Activated CD4-positive, CD25-positive, alpha-beta regulatory T cell treated with anti-CD3 and anti-CD28 coated beads, Interleukin-2, amount 50 U/mL, for 24 hours (primary cell): ENCODE measurements at regions not wholly inside any gene's neighbourhood (a gene's known extent, or its start where the extent isn't known, plus 50 kb on each side); places are given as distances from the start of the nearest gene placed in this dataset.

Experiments
- ATAC-seq, 2 donors: fragments of 150-1000 bp; cut with Tn5 transposase; one replicate each; pipeline ENCODE4 v1.10.0; 2021; ENCODE audit warnings: mild to moderate bottlenecking in 1 of 2, moderate library complexity in 1 of 2

DNA sequence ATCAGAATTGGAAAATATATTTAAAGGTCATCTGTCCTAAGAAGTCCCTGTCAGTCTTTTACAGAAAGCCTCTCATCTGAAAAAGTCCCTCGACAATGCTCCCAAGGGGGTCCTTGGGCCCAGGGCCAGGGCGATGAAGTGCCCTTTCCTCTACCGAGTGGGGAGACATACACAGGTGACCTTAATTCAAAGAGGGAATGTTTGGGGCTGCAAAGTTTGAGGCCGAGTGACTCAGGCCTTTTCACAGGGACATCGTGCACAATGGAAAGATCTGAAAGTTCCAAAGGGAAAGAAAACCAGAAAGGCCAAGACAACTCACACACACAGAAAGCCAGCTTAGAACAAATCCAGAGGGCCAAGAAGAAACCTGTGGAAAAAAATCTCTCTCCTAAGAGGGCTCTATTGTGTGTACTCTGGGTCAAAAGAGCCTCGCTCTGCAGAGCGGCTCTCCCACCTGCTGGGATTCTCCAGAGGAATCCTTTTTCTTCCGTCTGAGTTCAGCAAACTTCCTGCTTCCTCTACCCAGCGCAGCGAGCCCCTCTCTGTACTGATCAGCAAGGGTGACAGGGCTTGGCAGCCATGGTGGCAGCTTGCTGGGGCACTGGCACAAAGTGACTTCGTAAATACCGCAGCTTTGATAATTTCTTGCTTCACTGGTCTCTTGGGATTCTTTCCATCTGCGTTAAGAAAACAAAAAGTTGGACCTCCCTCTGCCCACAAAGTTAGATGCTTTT is 259.1 kb downstream of the OPA1 start:
- ATAC-seq = no peak

DNA sequence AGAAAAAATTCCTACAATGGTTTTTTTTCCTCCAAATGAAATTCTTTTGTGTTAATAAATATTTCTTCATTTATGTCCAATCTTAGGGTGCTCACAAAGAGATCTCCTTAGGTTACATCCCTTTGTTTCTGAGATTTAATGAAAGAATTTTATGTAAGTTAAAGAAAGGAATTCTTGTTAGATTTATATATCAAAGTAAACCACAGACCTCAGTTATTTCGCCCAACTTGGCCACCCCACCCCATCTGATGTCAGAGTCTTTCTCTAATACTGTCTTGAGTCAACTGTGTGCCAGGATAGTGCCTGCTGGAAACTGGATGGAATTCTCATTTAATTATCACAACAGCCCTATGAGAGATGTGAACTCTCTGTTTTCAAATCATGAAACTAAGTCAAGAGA is 259.9 kb downstream of the OPA1 start:
- no peak for ATAC-seq

DNA sequence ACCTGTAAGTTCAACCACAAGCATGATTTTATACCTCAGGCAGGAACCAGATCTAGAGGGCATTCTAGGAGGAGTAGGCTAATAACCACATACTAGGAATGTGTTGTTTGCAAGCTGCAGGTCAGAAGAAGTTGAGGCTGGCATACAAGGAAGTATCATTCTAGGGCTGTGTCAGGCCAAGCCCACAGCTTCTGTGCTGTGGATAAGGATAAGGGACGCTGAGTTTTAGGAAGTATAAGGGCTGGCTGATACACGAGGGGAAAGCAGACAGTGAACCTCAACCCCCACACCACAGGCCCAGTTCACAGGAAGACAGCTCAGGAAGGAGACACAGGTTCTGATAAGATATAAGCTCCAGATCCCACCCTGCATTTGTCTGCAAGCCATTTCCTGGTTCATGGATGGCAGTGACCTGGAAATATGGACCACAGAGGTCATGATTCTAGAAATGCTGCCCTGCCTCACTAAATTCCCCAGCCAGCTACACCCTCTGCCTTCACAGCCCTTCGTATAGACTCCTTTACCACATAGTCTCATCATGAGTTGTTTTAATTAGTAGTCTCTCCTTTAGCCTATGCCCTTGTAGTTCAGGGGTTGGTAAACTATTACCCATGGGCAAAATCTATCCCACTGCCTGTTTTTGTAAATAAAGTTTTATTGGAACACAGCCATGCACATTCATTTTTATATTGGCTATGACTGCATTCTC is 260.7 kb downstream of the OPA1 start:
- no peak for ATAC-seq

DNA sequence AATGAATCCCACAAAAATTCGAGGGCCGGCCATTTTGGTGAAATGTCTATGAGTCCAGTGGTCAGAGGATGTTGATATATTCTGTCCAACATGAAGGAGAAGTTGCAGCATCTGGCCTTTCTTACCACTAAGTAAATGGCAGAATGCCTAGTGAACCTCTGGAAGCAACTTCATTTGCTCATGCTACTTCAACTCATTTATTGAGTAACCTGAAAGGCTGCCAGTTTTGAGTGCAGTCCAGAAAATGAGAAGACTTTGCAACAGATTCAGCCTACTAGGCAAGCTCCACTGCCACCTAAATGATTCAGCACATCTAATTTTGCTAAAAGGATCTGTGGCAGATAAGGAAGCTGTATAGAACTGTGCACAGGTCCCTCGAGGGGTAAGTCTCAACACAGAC is 265.0 kb downstream of the OPA1 start:
- ATAC-seq = no peak

DNA sequence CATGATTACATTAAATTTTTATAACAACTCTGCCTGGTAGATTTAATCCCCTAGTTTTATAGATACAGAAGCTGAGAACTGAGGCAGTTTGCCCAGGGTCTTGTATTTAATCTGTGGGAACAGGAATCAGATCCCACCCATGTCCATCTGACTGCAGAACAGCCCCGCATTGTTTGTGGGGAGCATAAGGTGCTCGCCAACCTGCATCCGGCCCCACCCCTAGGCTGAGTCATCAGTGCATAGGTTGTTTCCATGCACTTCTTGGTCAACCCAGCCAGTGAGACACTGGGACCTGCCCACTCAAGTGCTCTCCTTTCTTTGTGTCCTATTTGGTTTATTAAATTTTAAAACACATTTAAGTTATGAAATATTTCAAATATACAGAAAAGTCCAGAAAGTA is 266.2 kb downstream of the OPA1 start:
- ATAC-seq = no peak

DNA sequence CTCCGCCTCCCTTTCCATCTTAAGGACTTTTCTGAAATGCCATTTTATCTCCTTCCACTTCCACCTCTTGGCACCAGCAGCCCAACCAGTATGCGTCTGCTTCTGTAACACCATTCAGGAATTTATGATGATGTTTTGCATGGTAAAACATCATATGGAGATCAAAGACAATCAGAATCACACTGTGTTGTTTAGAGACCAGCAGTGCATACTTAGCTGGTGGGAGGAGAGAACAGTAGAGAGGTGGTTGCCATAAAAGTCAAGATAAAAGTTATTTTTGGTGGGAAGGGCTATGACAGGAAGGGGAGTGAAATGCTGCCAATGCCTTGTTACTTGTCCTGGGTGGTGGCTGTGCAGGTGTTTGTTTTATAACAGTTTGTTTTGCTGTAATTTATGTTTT is 268.0 kb downstream of the OPA1 start:
- no peak for ATAC-seq

DNA sequence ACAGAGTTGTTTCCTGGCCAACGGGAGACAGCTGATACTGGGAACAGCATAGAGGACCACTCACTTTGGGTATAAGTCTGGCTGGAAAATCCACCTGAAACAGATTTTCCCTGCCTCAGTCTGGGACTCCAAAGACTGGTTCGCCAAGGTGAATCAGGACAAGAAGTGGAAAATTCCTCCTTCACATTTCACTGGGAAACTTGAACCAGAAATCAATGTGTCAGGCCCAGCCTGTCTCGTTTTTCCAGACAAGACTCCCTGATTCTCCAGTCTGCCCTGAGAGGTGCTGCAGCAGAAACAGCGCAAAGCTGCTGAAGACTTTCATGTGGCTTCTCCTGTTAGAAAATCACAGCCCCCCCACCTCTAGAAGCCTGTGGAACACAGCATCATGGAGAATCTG is 269.8 kb downstream of the OPA1 start:
- no peak for ATAC-seq

DNA sequence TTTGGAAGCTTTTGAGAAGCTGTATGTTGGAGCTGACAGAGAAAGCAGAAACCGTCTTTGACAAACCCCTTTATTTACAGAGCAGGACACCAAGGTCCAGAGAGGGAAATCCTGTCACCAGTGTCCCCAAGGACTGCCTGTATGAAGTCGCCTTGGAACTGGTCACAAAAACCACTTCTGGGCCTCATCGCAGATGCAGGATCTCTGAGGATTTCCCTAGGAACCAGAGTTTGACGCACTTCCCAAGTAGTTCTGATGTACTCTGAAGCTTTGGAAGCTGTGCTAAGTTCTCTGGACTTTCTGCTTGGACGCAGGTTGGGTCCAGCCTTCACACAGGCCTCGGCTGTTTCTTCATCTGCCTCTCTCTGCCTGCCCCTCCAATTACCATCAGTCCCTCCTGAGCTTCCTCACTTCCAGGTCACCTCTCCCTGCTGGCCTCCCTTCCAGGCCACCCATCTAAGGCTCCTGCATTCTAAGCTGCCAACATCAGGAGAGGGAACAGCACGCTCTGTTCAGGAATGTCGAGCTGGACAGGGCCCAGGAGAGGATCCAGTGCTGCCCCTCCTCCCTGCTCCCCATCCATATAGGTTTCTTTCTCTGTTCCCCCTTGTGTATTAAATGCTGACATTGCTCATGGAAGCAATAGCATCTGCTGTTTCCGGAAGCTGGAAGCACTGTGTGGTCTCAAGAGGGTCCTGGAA is 270.8 kb downstream of the OPA1 start:
- ATAC-seq = no peak

DNA sequence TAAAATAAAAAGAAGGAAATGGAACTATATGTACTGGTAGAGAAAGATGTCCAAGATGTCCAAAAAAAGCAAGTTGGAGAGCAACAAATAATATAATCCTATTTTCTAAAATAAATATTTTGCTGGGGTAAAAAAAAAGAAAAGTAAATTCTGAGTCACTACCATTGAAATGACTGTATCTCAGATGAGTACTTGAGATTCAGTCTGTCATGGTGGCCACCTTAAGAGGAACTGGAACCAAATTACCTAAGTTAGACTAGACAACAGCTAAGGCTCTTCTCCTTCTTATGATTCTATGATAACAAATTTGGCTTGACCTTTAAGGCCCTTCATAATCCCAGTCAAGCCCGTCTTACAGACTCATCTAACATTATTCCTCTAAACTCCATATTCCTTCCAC is 270.6 kb upstream of the HES1 start:
- peak; percentile 47 to 75 for ATAC-seq

DNA sequence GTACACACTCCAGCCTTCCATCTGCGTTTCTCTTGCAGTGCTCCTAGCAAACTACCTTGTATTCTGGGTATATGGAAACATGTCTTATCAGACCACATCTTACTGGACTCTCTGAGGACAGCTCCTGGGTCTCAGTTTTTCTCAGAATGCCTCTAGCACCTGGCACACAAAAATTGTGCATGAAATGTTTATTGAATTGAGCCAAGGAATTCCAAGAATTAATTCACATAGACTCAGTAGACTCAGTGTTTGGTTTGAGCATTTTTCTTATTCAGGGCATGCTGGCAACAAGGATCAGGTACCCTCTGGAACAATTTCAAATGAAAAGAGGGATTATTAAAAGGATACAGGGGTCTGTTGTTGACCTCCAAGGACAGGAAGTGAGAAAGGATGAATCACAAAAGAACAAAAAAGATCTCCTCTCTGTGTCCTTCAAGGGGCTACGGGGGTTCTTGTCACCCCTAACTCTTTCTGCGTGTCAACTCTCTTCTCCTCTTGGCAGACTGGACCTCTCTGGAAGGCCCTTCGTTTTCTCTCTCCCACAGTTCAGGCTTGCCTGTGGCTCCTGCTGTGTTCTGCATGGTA is 270.0 kb upstream of the HES1 start:
- no peak for ATAC-seq

DNA sequence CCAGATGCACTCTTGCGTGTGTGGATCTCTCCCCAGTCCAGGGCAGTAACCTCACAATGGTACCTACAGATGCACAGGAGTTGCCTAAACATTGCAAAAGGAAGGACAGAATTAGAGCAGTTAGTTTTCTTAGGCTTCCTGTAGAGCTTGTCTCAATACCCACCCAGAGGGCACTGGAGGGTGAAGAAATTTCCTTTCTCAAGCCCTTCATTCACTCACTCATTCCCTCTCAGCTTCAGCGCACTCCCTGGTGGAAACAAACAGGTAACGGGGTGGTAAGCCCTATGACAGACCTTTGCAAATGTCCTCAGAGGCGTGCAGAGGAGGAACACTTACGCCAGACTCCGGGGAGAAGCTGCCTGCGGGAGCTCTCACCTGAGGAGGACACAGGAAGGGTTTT is 267.4 kb upstream of the HES1 start:
- no peak for ATAC-seq

DNA sequence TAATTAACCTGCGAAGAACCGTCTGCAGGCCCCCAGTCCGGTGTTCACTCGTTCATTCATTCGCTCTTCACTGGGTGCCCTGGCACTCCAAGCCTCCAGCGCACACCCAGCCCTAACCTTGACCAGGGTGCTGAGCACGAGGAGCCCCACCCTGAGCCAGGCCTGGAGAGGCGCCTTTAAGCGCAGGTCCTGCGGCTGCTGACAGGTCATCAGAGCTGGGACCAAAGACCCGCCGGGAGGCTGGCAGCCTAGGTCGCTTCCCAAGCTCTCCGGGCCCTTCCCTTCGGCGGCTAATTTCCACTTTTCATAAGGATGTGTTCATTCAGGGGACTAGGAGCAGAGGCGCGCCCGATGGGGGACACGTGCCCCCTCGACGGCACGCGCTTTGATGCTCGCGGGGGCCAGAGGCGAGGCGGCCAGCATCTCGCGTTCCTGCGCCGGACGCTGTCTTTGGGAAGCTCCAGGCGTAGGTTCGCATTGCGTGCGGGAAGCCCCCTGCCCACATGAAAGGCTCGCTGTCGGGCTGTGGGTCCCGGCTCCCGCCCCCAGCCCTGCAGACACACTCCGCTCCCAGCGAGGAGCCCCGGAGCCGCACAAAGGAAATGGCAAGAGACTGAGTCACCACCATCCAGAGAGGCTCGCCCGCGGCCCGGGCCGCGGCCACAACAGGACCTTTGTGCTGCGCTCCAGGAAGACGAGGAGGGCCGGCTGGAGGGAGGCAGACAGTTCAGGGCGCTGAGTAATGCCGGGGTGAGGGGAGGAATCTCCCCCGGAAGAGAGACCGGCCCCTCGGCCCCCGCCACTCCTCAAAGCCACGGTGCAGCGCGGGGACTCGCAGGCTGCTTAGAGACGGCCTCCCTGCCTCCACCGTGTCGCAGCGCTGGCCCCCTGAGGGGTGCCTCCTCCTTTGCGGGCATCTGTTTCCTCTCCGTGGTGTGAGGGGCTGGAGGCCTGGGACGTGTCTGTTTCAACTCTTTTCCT is 266.4 kb upstream of the HES1 start:
- ATAC-seq = peak; percentile 25 to 49

DNA sequence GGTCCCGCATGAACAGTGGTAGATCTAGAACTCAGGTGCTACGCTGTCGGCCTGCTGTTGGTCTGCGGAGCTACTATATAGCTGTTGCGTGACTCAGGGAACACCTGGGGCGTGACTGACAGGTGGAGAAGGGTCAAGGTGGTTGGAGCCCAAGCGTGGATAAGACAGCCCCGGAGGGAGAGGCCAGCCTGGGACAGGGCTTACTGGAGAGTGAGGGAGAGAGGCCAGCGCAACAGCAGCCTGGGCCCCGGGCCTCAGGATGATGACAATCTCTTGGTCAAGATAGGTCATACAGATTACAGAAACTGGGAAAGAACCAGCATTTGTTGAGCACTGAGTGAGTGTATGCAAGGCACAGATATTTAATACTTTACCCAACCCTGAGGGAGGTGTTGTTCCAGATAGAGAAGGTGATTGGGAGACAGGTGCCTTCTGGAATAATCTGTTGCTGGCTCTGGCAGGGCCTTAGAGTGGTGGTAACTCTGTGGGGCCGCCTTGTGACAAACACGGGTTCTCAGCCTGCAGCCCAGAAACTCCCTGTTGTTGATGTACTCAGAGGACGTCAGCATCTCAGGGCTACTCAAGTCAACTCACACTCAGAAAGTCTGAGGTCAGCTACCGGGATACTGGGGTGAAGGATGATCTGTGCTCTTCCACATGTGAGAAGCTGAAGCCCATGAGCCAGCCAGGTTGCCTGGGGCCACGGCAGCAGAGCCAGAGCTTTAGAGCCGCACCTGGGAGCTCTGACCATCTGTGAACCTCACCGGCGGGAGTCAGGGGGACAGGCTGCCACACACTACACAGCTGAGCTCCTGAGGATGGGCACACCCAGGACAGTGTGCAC is 265.4 kb upstream of the HES1 start:
- ATAC-seq = no peak

DNA sequence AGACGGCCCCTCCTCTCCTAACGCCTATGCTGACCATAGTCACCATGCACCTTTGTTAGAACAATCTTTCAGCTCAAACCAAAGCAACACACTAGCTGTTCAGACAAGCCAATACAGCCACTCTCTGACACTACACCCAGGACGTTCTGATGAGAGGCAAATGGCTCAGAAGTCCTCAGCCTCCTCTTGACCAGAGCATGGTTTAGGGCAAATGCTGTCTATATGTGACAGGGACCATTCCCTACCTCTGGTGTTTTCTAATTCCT is 264.8 kb upstream of the HES1 start:
- no peak for ATAC-seq

DNA sequence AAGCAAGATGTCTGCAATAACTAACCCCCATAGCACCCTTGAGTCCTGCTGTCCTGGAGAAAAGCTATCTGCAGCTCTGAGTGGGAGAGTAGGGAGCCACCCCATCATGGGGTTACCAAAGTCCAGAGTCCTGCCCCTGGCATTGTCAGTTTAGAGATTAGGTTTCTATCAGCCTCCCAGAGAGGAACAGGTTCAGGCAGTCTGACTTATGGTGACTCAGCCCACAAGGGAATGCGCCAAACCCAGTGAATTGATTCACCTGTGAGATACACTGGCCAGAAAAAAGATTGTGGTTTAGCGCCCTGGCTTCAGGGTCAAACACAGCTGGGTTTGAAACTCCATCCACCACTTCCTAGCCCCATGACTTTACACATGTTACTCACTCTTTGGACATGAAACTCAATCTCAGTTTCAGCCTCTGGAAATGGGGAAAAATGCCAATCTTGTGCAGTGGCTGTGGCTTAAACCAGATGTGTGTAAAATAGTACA is 263.6 kb upstream of the HES1 start:
- ATAC-seq = peak; percentile 42 to 67

DNA sequence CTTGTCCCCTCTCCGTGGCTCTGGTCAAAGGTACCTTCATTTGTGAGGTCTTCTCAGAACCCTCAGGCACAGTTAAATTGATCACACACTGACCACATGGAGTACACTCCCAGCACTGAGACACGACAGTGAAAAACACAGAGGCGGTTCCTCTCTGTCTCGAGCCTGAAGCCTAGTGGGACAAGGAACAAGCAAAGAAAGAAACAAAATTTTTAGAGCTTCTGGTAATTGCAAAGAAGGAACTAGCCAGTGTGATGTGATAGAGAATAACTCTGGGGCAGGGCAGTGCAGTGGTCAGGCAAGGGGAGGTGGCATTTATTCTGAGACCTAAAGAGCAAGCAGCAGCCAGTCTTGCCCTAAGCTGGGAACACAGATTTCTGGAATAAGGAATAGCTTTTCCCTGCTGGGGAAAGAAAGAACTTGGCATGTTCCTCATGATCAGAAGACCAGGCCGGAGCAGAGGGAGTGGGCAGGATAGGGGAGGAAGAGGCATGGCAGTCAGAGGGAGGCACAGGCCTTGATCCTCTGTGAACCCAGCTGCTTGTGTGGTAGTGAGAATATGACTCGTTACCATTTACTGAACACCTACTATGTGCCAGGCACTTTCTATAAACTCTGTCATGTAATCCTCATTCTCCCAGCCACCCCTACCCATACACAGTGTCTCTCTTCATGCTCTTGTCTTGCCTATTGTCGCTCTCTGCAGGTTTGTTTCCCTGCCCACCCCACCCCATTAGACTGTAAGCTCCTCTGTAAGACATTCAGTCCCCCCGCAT is 262.3 kb upstream of the HES1 start:
- no peak for ATAC-seq

DNA sequence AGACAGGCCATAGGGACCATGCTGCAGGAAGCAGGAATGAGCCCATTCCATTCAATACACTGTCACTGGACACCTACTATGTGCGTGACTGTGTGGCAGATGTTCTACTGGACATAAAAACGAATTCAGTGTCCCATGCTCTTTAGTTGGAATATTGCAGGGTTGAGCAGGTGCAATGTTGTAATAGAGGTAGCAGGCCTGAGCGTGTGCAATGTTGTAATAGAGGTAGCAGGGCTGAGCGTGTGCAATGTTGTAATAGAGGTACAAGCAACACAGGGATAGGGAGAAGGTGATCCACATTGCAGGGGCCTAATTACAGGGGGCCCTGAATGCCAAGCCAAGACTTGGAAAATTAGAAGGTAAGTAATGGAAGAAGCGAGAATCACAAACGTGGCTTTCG is 261.4 kb upstream of the HES1 start:
- ATAC-seq = no peak

DNA sequence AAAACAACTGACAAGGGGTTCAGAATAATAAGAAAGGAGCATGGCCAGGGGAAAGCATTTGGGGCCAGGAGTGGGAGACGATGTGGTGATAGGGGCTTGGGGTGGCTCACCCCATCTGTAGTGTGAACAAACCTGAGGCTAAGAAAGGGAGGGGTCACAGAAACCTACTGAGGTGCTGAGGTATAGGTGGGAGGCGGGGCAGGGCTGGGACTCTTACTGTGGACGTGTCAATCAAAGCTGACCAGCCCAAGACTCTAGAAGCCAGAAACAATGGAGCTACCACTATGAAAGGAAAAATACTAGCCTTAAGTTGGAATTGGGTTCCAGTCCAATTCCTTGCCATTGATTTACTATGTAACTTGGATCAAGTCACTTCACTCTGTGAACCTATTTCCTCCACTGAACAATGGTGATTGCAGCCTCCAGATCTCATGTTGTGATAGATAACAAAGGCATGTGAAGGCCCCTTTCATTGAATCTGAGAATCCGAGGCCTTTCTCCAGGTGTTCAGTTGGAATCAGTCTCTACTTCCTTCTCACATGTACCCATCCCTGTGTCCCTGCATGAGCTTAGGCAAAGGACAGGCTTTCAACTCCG is 260.9 kb upstream of the HES1 start:
- no peak for ATAC-seq

DNA sequence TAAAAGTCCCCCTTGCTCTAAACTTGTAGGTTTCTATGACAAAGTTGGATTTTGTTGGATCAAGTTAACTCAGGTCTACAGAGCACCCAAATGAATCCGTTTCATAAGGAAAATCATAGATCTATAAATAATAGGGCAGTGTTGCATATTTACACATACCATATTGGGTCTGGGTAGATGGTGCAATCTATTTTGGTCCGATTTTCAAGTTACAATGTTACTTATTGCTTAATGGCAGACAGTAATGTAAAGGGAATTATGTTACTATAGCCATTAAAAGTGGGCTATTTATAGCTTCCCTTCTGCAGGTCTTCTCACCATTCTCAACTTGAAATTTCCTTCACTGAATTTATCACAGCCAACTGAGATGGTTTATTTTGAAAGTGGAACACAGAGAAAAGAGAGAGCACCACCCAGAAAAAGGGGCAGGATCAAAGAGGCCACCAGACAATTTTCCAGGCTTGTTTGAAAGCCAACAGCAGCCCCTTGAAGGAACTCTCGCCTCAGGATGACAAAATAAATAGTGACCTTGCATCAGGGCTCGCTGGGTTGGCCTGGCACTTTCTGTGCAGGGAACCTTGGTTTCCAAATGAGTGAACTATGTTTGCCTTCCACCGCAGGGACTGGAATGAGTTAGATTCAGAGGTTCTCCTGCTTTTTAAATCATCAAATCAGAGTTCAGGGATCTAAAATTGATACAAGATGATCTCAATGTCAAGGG is 260.2 kb upstream of the HES1 start:
- no peak for ATAC-seq
